Thymus (tissue), 11 donors: ENCODE measurements at regions not wholly inside any gene's neighbourhood (a gene's known extent, or its start where the extent isn't known, plus 50 kb on each side); places are given as distances from the start of the nearest gene placed in this dataset.

Experiments used
- DNase-seq, 9 donors: peaks; one replicate each; pipeline ENCODE4 v3.0.0-alpha.2; 2013; ENCODE audit warnings: low spot score in 9 of 9, low read depth in 6 of 9, missing footprints in 1 of 9
- H3K27ac ChIP-seq, 2 donors: one replicate each; pipeline ENCODE4 v1.5.1; 2013; ENCODE audit warnings: control low read depth in 1 of 2, low read depth in 1 of 2, low read length in 1 of 2, mild to moderate bottlenecking in 1 of 2, moderate library complexity in 1 of 2
- H3K27me3 ChIP-seq, 2 donors: one replicate each; pipeline ENCODE4 v1.5.1; 2013; ENCODE audit warnings: low read length in 1 of 2; ENCODE audit not compliant: control insufficient read depth in 2 of 2, insufficient read depth in 1 of 2
- H3K36me3 ChIP-seq, 2 donors: one replicate each; pipeline ENCODE4 v1.5.1; 2013; ENCODE audit warnings: low read length in 1 of 2, mild to moderate bottlenecking in 1 of 2, moderate library complexity in 1 of 2; ENCODE audit not compliant: control insufficient read depth in 2 of 2, insufficient read depth in 2 of 2
- H3K4me1 ChIP-seq, 2 donors: one replicate each; pipeline ENCODE4 v1.5.1; 2013; ENCODE audit warnings: low read length in 2 of 2; ENCODE audit not compliant: control insufficient read depth in 2 of 2, insufficient read depth in 2 of 2
- H3K4me3 ChIP-seq, 2 donors: one replicate each; pipeline ENCODE4 v1.5.1; 2013; ENCODE audit warnings: low read length in 2 of 2, control low read depth in 1 of 2, mild to moderate bottlenecking in 1 of 2
- H3K9me3 ChIP-seq, 2 donors: one replicate each; pipeline ENCODE4 v1.5.1; 2013; ENCODE audit warnings: low read length in 1 of 2, mild to moderate bottlenecking in 1 of 2; ENCODE audit not compliant: control insufficient read depth in 2 of 2, insufficient read depth in 1 of 2
- WGBS: extraction: QIAGEN DNeasy Blood & Tissue Kit; methylation state at CpG from one replicate; pipeline ENCODE4 v1.1.7; 2013; 5-methylcytosine and 5-hydroxymethylcytosine counted together
- donor health status: healthy.

GRCh38 chr12:84786622-84787021 lies 126.0 kb downstream of the SLC6A15 start:
- H3K4me3 ChIP-seq, result no peak overlapping the region
- H3K36me3 ChIP-seq, result no peaks in the 10 kb centered on the region
- DNase-seq, result no peak
- H3K27me3 ChIP-seq, result no peaks in the 10 kb centered on the region
- H3K4me1 ChIP-seq, result no peaks in the 10 kb centered on the region
- no peaks in the 10 kb centered on the region for H3K9me3 ChIP-seq
- no peak overlapping the region for H3K27ac ChIP-seq

GRCh38 chr12:84785951-84786350 lies 126.6 kb downstream of the SLC6A15 start:
- no peak overlapping the region for H3K4me3 ChIP-seq

GRCh38 chr12:84785281-84785680 lies 127.3 kb downstream of the SLC6A15 start:
- Histone ChIP-seq H3K4me3 (no peak overlapping the region), H3K27ac (no peak overlapping the region), H3K9me3 (no peaks in the 10 kb centered on the region), H3K27me3 (no peaks in the 10 kb centered on the region), H3K36me3 (no peaks in the 10 kb centered on the region), H3K4me1 (no peaks in the 10 kb centered on the region)
- 89% methylated on average over 1 of the region's 1 CpG for WGBS
- DNase-seq, result no peak

More at GRCh38 chr12:84785951-84786350, 126.6 kb downstream of the SLC6A15 start:
- Histone ChIP-seq H3K9me3 (no peaks in the 10 kb centered on the region), H3K4me1 (no peaks in the 10 kb centered on the region), H3K27ac (no peak overlapping the region), H3K36me3 (no peaks in the 10 kb centered on the region), H3K27me3 (no peaks in the 10 kb centered on the region)
- no peak for DNase-seq
- 84% methylated on average over 1 of the region's 1 CpG for WGBS

- DNase-seq, result no peak
- H3K27me3 ChIP-seq, result no peaks in the 10 kb centered on the region
- H3K4me3 ChIP-seq, result no peak overlapping the region
- H3K4me1 ChIP-seq, result no peaks in the 10 kb centered on the region
- H3K27ac ChIP-seq, result no peak overlapping the region
- no peaks in the 10 kb centered on the region for H3K36me3 ChIP-seq
- no peaks in the 10 kb centered on the region for H3K9me3 ChIP-seq
- WGBS, result 94% methylated on average over 5 of the region's 5 CpGs
These were observed 133.4 kb downstream of the SLC6A15 start for GRCh38 chr12:84779169-84779568.

- Histone ChIP-seq H3K4me1 (no peaks in the 10 kb centered on the region), H3K36me3 (no peaks in the 10 kb centered on the region), H3K4me3 (no peak overlapping the region), H3K27me3 (no peaks in the 10 kb centered on the region), H3K27ac (no peak overlapping the region), H3K9me3 (no peaks in the 10 kb centered on the region)
- WGBS, result 67% methylated on average over 2 of the region's 2 CpGs
- DNase-seq, result no peak
These were observed 140.3 kb downstream of the SLC6A15 start for GRCh38 chr12:84772281-84772680.

- Histone ChIP-seq H3K36me3 (no peaks in the 10 kb centered on the region), H3K9me3 (no peaks in the 10 kb centered on the region), H3K27me3 (no peaks in the 10 kb centered on the region), H3K4me1 (no peaks in the 10 kb centered on the region), H3K27ac (no peak overlapping the region), H3K4me3 (no peak overlapping the region)
- DNase-seq, result no peak
- 77% methylated on average over 1 of the region's 1 CpG for WGBS
These were observed 145.5 kb downstream of the SLC6A15 start for GRCh38 chr12:84767079-84767478.

GRCh38 chr12:84766375-84766774 lies 146.2 kb downstream of the SLC6A15 start:
- DNase-seq, result no peak
- Histone ChIP-seq H3K36me3 (no peaks in the 10 kb centered on the region), H3K27ac (no peak overlapping the region), H3K4me3 (no peak overlapping the region), H3K9me3 (no peaks in the 10 kb centered on the region), H3K27me3 (no peaks in the 10 kb centered on the region), H3K4me1 (no peaks in the 10 kb centered on the region)

GRCh38 chr12:84764001-84764400 lies 148.6 kb downstream of the SLC6A15 start:
- 84% methylated on average over 1 of the region's 1 CpG for WGBS

GRCh38 chr12:84763107-84763506 lies 149.5 kb downstream of the SLC6A15 start:
- Histone ChIP-seq H3K27me3 (no peaks in the 10 kb centered on the region), H3K4me1 (no peaks in the 10 kb centered on the region), H3K4me3 (no peak overlapping the region), H3K9me3 (no peaks in the 10 kb centered on the region), H3K36me3 (no peaks in the 10 kb centered on the region), H3K27ac (no peak overlapping the region)
- DNase-seq, result no peak
- 92% methylated on average over 1 of the region's 1 CpG for WGBS

More at GRCh38 chr12:84764001-84764400, 148.6 kb downstream of the SLC6A15 start:
- no peak for DNase-seq
- Histone ChIP-seq H3K27ac (no peak overlapping the region), H3K4me3 (no peak overlapping the region), H3K36me3 (no peaks in the 10 kb centered on the region), H3K27me3 (no peaks in the 10 kb centered on the region), H3K9me3 (no peaks in the 10 kb centered on the region), H3K4me1 (no peaks in the 10 kb centered on the region)
